ENCODE measurements at regions not wholly inside any gene's neighbourhood (a gene's known extent, or its start where the extent isn't known, plus 50 kb on each side); places are given as distances from the start of the nearest gene placed in this dataset.

DNA sequence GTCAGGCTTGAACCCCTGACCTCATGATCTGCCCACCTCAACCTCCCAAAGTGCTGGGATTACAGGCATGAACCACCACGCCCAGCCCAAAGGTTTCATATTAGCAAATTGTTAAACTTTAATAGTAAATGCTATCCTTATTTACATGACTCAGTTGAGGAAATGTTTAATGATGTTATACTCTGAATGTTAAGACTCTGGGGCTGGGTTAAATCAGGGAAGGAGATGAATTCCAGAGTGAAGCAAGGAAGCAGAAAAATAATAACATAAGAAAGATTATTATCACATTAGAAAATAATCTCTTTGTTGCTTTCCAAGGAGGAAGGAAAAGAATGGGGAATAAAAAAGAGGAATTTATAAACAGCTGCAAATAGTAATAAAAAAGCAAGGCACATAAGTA, 105.3 kb downstream of the PTGS2 start:
- TF ChIP-seq, protein P1, sequence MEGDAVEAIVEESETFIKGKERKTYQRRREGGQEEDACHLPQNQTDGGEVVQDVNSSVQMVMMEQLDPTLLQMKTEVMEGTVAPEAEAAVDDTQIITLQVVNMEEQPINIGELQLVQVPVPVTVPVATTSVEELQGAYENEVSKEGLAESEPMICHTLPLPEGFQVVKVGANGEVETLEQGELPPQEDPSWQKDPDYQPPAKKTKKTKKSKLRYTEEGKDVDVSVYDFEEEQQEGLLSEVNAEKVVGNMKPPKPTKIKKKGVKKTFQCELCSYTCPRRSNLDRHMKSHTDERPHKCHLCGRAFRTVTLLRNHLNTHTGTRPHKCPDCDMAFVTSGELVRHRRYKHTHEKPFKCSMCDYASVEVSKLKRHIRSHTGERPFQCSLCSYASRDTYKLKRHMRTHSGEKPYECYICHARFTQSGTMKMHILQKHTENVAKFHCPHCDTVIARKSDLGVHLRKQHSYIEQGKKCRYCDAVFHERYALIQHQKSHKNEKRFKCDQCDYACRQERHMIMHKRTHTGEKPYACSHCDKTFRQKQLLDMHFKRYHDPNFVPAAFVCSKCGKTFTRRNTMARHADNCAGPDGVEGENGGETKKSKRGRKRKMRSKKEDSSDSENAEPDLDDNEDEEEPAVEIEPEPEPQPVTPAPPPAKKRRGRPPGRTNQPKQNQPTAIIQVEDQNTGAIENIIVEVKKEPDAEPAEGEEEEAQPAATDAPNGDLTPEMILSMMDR (IDR thresholded peaks at IDR 0.05; ENCODE audit: insufficient read depth, low read length, poor library complexity, severe bottlenecking): no peak
- no peak for TF ChIP-seq EZH2phosphoT487 (conservative IDR thresholded peaks at IDR 0.05; ENCODE audit: low read length)
